Calu3 (cell line): ENCODE measurements at regions not wholly inside any gene's neighbourhood (a gene's known extent, or its start where the extent isn't known, plus 50 kb on each side); places are given as distances from the start of the nearest gene placed in this dataset.

Source experiments
- BruUV-seq: library from RNA; stranded (reverse); fragments of 400-500 nt; replicated peaks from 2 replicates; lab custom pipeline; 2021; lab: Mats Ljungman, UMichigan
- CTCF ChIA-PET: fragments of 300-600 bp; sonication (Branson Sonifier 250); formaldehyde crosslinking; loops from one replicate; lab custom pipeline; 2022; ENCODE audit warnings: antibody characterized with exemption; lab: Charles Lee
- DNase-seq: peaks from one replicate; pipeline ENCODE4 v3.0.0; 2022
- H3K27ac Mint-ChIP-seq: one replicate; pipeline ENCODE4 v1.8.0; 2022; ENCODE audit warnings: mixed read lengths; ENCODE audit not compliant: unreplicated experiment
- H3K27me3 Mint-ChIP-seq: one replicate; pipeline ENCODE4 v1.8.0; 2022; ENCODE audit warnings: mixed read lengths; ENCODE audit not compliant: unreplicated experiment
- H3K36me3 Mint-ChIP-seq: one replicate; pipeline ENCODE4 v1.8.0; 2022; ENCODE audit warnings: mild to moderate bottlenecking, moderate library complexity, mixed read lengths; ENCODE audit not compliant: insufficient read depth, unreplicated experiment
- H3K4me1 Mint-ChIP-seq: one replicate; pipeline ENCODE4 v1.8.0; 2022; ENCODE audit warnings: mild to moderate bottlenecking, low read depth, mixed read lengths; ENCODE audit not compliant: unreplicated experiment
- H3K4me3 Mint-ChIP-seq: one replicate; pipeline ENCODE4 v1.8.0; 2022; ENCODE audit warnings: mild to moderate bottlenecking, low read depth, moderate library complexity, mixed read lengths; ENCODE audit not compliant: unreplicated experiment
- H3K9me3 Mint-ChIP-seq: one replicate; pipeline ENCODE4 v1.8.0; 2022; ENCODE audit warnings: low read depth, mixed read lengths; ENCODE audit not compliant: unreplicated experiment
- CTCF ChIP-seq: fragments of 200-600 bp; IDR thresholded peaks from one replicate; pipeline ENCODE4 v1.8.0; 2022; ENCODE audit warnings: antibody characterized with exemption; ENCODE audit not compliant: unreplicated experiment
- intact Hi-C: fragments of 100-400 bp; cut with micrococcal nuclease; formaldehyde crosslinking; loops from one replicate; pipeline ENCODE4 v1.10.0; 2022; ENCODE audit not compliant: unreplicated experiment

GRCh38 chr5:173399851-173400250 lies 71.6 kb upstream of the STC2 start:
- DNase-seq: no peak
- no peaks in the 10 kb centered on the region for H3K4me1 Mint-ChIP-seq
- no TSS peak for BruUV-seq
- no peak overlapping the region for H3K27ac Mint-ChIP-seq
- no peak for TF ChIP-seq CTCF
- H3K4me3 Mint-ChIP-seq: no peak overlapping the region
- intact Hi-C loops: no loop called here
- CTCF ChIA-PET: no interaction called here
- H3K36me3 Mint-ChIP-seq: no peaks in the 10 kb centered on the region
- H3K9me3 Mint-ChIP-seq: no peaks in the 10 kb centered on the region
- peaks cover 8% of the 10 kb centered on the region for H3K27me3 Mint-ChIP-seq

- DNase-seq: no peak
- peaks cover 27% of the 10 kb centered on the region for H3K27me3 Mint-ChIP-seq
- H3K9me3 Mint-ChIP-seq: peaks cover 5% of the 10 kb centered on the region
- H3K27ac Mint-ChIP-seq: no peak overlapping the region
- no TSS peak for BruUV-seq
- CTCF ChIA-PET: interaction anchor here (0.6 kb wide), 1 partner anchor 438 kb away, joined by 4 read pairs; the partner anchor contains the start of gene RPL26L1
- no peak overlapping the region for H3K4me3 Mint-ChIP-seq
- H3K36me3 Mint-ChIP-seq: no peaks in the 10 kb centered on the region
- no peak for TF ChIP-seq CTCF
- intact Hi-C loops: no loop called here
- H3K4me1 Mint-ChIP-seq: no peaks in the 10 kb centered on the region
These were observed 69.3 kb upstream of the STC2 start for GRCh38 chr5:173397516-173397915.

GRCh38 chr5:173396311-173396993 lies 68.2 kb upstream of the STC2 start:
- no peak for TF ChIP-seq CTCF
- DNase-seq: peak; percentile 13
- no peaks in the 10 kb centered on the region for H3K36me3 Mint-ChIP-seq
- H3K4me3 Mint-ChIP-seq: no peak overlapping the region
- peaks cover 27% of the 10 kb centered on the region for H3K27me3 Mint-ChIP-seq
- no TSS peak for BruUV-seq
- CTCF ChIA-PET: no interaction called here
- no peaks in the 10 kb centered on the region for H3K4me1 Mint-ChIP-seq
- intact Hi-C loops: no loop called here
- H3K27ac Mint-ChIP-seq: no peak overlapping the region
- H3K9me3 Mint-ChIP-seq: peaks cover 5% of the 10 kb centered on the region

- Mint-ChIP-seq H3K4me1 (no peaks in the 10 kb centered on the region), H3K27me3 (peaks cover 27% of the 10 kb centered on the region), H3K9me3 (peaks cover 5% of the 10 kb centered on the region), H3K4me3 (no peak overlapping the region), H3K36me3 (no peaks in the 10 kb centered on the region), H3K27ac (no peak overlapping the region)
- BruUV-seq: no TSS peak
- no peak for TF ChIP-seq CTCF
- CTCF ChIA-PET: no interaction called here
- intact Hi-C loops: no loop called here
- DNase-seq: no peak
These were observed 67.7 kb upstream of the STC2 start for GRCh38 chr5:173395933-173396308.
